Sciatic nerve (tissue), 2 donors: ENCODE measurements at regions not wholly inside any gene's neighbourhood (a gene's known extent, or its start where the extent isn't known, plus 50 kb on each side); places are given as distances from the start of the nearest gene placed in this dataset.
"Not testable (repeated sequence)": the region's sequence is repeated elsewhere in the genome, so short reads cannot be mapped to it uniquely, and the experiment has no call there.

ENCODE experiments used
- ATAC-seq: fragments of 200-7000 bp; cut with Tn5 transposase; one replicate; pipeline ENCODE4 v1.9.1; 2020; ENCODE audit warnings: mild to moderate bottlenecking, moderate library complexity
- DNase-seq: peaks from one replicate; pipeline ENCODE4 v3.0.0-alpha.2; 2020; ENCODE audit warnings: low spot score
- intact Hi-C: fragments of 100-400 bp; cut with DNase I; formaldehyde crosslinking; loops from one replicate; pipeline ENCODE4 v1.14.2; 2022
- donor health status: DM: no; HTN: no; CAD: no.
- donor health status: DM: no; HTN: no; CAD: no.

GRCh38 chr13:33537026-33537425 is 251.5 kb upstream of the STARD13 start:
- peak; percentile 51 for ATAC-seq
- no peak for DNase-seq
- intact Hi-C loops = no loop called here

GRCh38 chr13:33537676-33538075 is 252.1 kb upstream of the STARD13 start:
- ATAC-seq = no peak
- intact Hi-C loops = no loop called here

GRCh38 chr13:33541456-33541855 is 255.9 kb upstream of the STARD13 start:
- intact Hi-C loops = no loop called here
- DNase-seq (no peak), ATAC-seq (no peak)

More at GRCh38 chr13:33537676-33538075, 252.1 kb upstream of the STARD13 start:
- DNase-seq = no peak

- DNase-seq (no peak), ATAC-seq (no peak)
- intact Hi-C loops = no loop called here
These were observed 256.4 kb upstream of the STARD13 start for GRCh38 chr13:33541962-33542308.

GRCh38 chr13:33542309-33543088 is 256.9 kb upstream of the STARD13 start:
- intact Hi-C loops = no loop called here
- ATAC-seq (peak; percentile 97), DNase-seq (peak; percentile 99)

GRCh38 chr13:33543089-33543459 is 257.5 kb upstream of the STARD13 start:
- DNase-seq = no peak
- peak; percentile 5 for ATAC-seq
- intact Hi-C loops = no loop called here

- DNase-seq = no peak
- intact Hi-C loops = no loop called here
- no peak for ATAC-seq
These were observed 258.2 kb upstream of the STARD13 start for GRCh38 chr13:33543631-33544265.

GRCh38 chr13:33544308-33544707 is 258.8 kb upstream of the STARD13 start:
- DNase-seq = no peak
- ATAC-seq = no peak

GRCh38 chr13:33545492-33545891 is 259.9 kb upstream of the STARD13 start:
- intact Hi-C loops = no loop called here
- ATAC-seq (no peak), DNase-seq (no peak)

More at GRCh38 chr13:33544308-33544707, 258.8 kb upstream of the STARD13 start:
- intact Hi-C loops = no loop called here

GRCh38 chr13:33547035-33547434 is 261.5 kb upstream of the STARD13 start:
- intact Hi-C loops = no loop called here

GRCh38 chr13:33548069-33548468 is 262.5 kb upstream of the STARD13 start:
- no peak for DNase-seq
- no peak for ATAC-seq
- intact Hi-C loops = no loop called here

More at GRCh38 chr13:33547035-33547434, 261.5 kb upstream of the STARD13 start:
- no peak for DNase-seq
- ATAC-seq = no peak

GRCh38 chr13:33550276-33550675 is 264.7 kb upstream of the STARD13 start:
- intact Hi-C loops = no loop called here
- DNase-seq (no peak), ATAC-seq (no peak)

- no peak for ATAC-seq
- no peak for DNase-seq
- intact Hi-C loops = no loop called here
These were observed 265.3 kb upstream of the STARD13 start for GRCh38 chr13:33550885-33551284.

- DNase-seq (no peak), ATAC-seq (peak; percentile 26)
- intact Hi-C loops = no loop called here
These were observed 262.8 kb upstream of the RFC3 start for GRCh38 chr13:33554919-33555791.

GRCh38 chr13:33556828-33557227 is 261.1 kb upstream of the RFC3 start:
- no peak for ATAC-seq
- intact Hi-C loops = no loop called here
- no peak for DNase-seq

GRCh38 chr13:33560726-33561125 is 257.2 kb upstream of the RFC3 start:
- DNase-seq (no peak), ATAC-seq (no peak)
- intact Hi-C loops = no loop called here

GRCh38 chr13:33561627-33562026 is 256.3 kb upstream of the RFC3 start:
- intact Hi-C loops = no loop called here
- DNase-seq = no peak
- no peak for ATAC-seq

GRCh38 chr13:33571618-33572017 is 246.3 kb upstream of the RFC3 start:
- intact Hi-C loops = no loop called here
- DNase-seq = no peak
- ATAC-seq = no peak

GRCh38 chr13:33572322-33572721 is 245.6 kb upstream of the RFC3 start:
- ATAC-seq, DNase-seq, intact Hi-C loops: not testable (repeated sequence)

- ATAC-seq = no peak
- DNase-seq = no peak
- intact Hi-C loops = no loop called here
These were observed 242.6 kb upstream of the RFC3 start for GRCh38 chr13:33575378-33575777.
